AG10803 (cell line): ENCODE measurements at regions not wholly inside any gene's neighbourhood (a gene's known extent, or its start where the extent isn't known, plus 50 kb on each side); places are given as distances from the start of the nearest gene placed in this dataset.

ENCODE experiments used
- DNase-seq: peaks from one replicate; pipeline ENCODE4 v3.0.0; 2010; ENCODE audit warnings: low read depth
- H3K4me3 ChIP-seq: 2 replicates; pipeline ENCODE4 v1.5.1; 2011; ENCODE audit warnings: mild to moderate bottlenecking, low read length, control low read depth
- CTCF ChIP-seq: conservative IDR thresholded peaks from 2 replicates; pipeline ENCODE4 v1.5.1; 2011; ENCODE audit warnings: mild to moderate bottlenecking, low read length, control low read depth, inconsistent platforms

- H3K4me3 ChIP-seq, result no peak overlapping the region
- DNase-seq, result no peak
- TF ChIP-seq CTCF, result no peak
Observed at GRCh38 chr3:95272166-95272565, 1209.3 kb downstream of the NSUN3 start.

- no peak for TF ChIP-seq CTCF
- H3K4me3 ChIP-seq, result no peak overlapping the region
- no peak for DNase-seq
Observed at GRCh38 chr3:95272781-95273180, 1209.9 kb downstream of the NSUN3 start.

GRCh38 chr3:95277613-95278012 lies 1214.8 kb downstream of the NSUN3 start:
- H3K4me3 ChIP-seq, result no peak overlapping the region
- no peak for DNase-seq
- no peak for TF ChIP-seq CTCF

GRCh38 chr3:95280711-95281352 lies 1218.0 kb downstream of the NSUN3 start:
- DNase-seq, result no peak
- no peak overlapping the region for H3K4me3 ChIP-seq
- no peak for TF ChIP-seq CTCF

- DNase-seq, result no peak
- no peak for TF ChIP-seq CTCF
- H3K4me3 ChIP-seq, result no peak overlapping the region
Observed at GRCh38 chr3:95289295-95289694, 1226.4 kb downstream of the NSUN3 start.

- H3K4me3 ChIP-seq, result no peak overlapping the region
- TF ChIP-seq CTCF, result no peak
- no peak for DNase-seq
Observed at GRCh38 chr3:95297581-95297980, 1234.7 kb downstream of the NSUN3 start.

- no peak overlapping the region for H3K4me3 ChIP-seq
- TF ChIP-seq CTCF, result no peak
- DNase-seq, result no peak
Observed at GRCh38 chr3:95302044-95302443, 1239.2 kb downstream of the NSUN3 start.
